ENCODE measurements at regions not wholly inside any gene's neighbourhood (a gene's known extent, or its start where the extent isn't known, plus 50 kb on each side); places are given as distances from the start of the nearest gene placed in this dataset.

- dilution Hi-C loops (cut with MboI; ENCODE audit: extremely low pct_ligation_motif_present, low sequenced_read_pairs) = no loop called here
- Histone ChIP-seq H2AFZ (ENCODE audit: low read depth, low read length) (no peak overlapping the region), H3K4me3 (replicated peaks in 1 of 3; ENCODE audit: insufficient read depth in 1 of 3, low read depth in 1 of 3, low read length in 3 of 3) (no peak overlapping the region), H3K4me2 (ENCODE audit: insufficient read depth, low read length) (no peak overlapping the region), H3K9ac (replicated peaks; ENCODE audit: extremely low read depth, insufficient read depth, low read length) (no peak overlapping the region), H3K9me3 (replicated peaks; ENCODE audit: control insufficient read depth, insufficient read depth, low read length) (peaks cover 2% of the 10 kb centered on the region), H3K27ac (ENCODE audit: insufficient read depth, low read depth, low read length) (no peak overlapping the region), H3K36me3 (ENCODE audit: control insufficient read depth in 2 of 2, extremely low read depth in 1 of 2, insufficient read depth in 2 of 2, low read length in 2 of 2) (no peaks in the 10 kb centered on the region), H3K9me1 (replicated peaks; ENCODE audit: control insufficient read depth, extremely low read depth, insufficient read depth, low read length) (no peaks in the 10 kb centered on the region), H3K79me2 (ENCODE audit: control insufficient read depth, insufficient read depth, low read length) (no peaks in the 10 kb centered on the region), H4K20me1 (replicated peaks; ENCODE audit: control insufficient read depth, extremely low read depth, insufficient read depth, low read length) (no peaks in the 10 kb centered on the region), H3K4me1 (ENCODE audit: control insufficient read depth, extremely low read depth, insufficient read depth, low read length) (no peaks in the 10 kb centered on the region), H3K27me3 (ENCODE audit: control insufficient read depth in 2 of 2, insufficient read depth in 2 of 2, low read length in 2 of 2) (no peaks in the 10 kb centered on the region)
- FAIRE-seq (no peak), DNase-seq (ENCODE audit: low read depth, low spot score) (no peak)
- POLR2A ChIA-PET = no interaction called here
- TF ChIP-seq POLR2A (IDR thresholded peaks at IDR 0.05; ENCODE audit: low read depth, low read length) = no peak
- no peak for TF ChIP-seq EZH2 (IDR thresholded peaks at IDR 0.05; ENCODE audit: borderline replicate concordance, low read depth, low read length, severe bottlenecking)
- TF ChIP-seq, protein P1, sequence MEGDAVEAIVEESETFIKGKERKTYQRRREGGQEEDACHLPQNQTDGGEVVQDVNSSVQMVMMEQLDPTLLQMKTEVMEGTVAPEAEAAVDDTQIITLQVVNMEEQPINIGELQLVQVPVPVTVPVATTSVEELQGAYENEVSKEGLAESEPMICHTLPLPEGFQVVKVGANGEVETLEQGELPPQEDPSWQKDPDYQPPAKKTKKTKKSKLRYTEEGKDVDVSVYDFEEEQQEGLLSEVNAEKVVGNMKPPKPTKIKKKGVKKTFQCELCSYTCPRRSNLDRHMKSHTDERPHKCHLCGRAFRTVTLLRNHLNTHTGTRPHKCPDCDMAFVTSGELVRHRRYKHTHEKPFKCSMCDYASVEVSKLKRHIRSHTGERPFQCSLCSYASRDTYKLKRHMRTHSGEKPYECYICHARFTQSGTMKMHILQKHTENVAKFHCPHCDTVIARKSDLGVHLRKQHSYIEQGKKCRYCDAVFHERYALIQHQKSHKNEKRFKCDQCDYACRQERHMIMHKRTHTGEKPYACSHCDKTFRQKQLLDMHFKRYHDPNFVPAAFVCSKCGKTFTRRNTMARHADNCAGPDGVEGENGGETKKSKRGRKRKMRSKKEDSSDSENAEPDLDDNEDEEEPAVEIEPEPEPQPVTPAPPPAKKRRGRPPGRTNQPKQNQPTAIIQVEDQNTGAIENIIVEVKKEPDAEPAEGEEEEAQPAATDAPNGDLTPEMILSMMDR (IDR thresholded peaks at IDR 0.05; ENCODE audit: extremely low read depth in 1 of 2, insufficient read depth in 1 of 2, low read depth in 1 of 2, low read length in 2 of 2) = no peak
- intact Hi-C loops (cut with micrococcal nuclease) = no loop called here
- no TSS peak for BruUV-seq (replicated peaks)
- CTCF ChIA-PET = no interaction called here
Observed at GRCh38 chr12:34376133-34376799, 354.0 kb downstream of the ALG10 start.

DNA sequence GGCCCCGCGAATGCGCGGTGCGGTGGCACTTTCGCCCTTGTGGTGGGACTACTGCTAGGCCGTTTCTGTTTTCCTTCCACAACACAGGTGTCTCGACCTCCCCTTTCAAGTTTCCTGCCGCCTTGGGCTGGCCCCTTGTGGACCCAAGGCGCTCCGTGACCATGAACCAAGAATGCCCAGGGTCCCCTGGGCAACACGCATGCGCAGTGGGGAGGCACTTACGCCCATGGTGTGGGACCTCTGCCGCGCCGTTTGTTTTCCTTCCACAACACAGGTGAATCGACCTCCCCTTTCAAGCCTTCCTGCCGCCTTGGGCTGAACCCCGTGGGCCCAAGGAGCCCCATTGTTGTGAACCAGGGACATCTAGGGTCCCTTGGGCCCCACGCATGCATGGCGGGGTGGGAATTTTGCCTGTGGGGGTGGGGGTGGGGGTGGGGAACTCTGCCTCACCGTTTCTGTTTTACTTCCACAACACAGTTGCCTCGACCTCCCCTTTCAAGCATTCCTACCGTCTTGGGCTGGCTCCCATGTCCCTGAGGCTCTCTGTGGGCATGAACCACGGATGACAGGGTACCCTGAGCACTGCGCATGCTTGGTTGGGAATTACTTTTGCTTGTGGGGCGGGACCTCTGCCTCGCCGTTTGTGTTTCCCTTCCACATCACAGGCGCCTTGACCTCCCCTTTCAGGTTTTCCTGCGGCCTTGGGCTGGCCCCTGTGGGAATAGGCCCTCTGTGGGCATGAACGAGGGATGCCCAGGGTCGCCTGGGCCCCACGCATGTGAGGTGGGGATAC lies 355.1 kb downstream of the ALG10 start:
- H3K79me2 ChIP-seq (ENCODE audit: control insufficient read depth, insufficient read depth, low read length) = no peaks in the 10 kb centered on the region
- CTCF ChIA-PET = no interaction called here
- no peak overlapping the region for H3K27ac ChIP-seq (ENCODE audit: insufficient read depth, low read depth, low read length)
- POLR2A ChIA-PET = no interaction called here
- dilution Hi-C loops (cut with MboI; ENCODE audit: extremely low pct_ligation_motif_present, low sequenced_read_pairs) (no loop called here), intact Hi-C loops (cut with micrococcal nuclease) (no loop called here)
- no peak overlapping the region for H2AFZ ChIP-seq (ENCODE audit: low read depth, low read length)
- BruUV-seq (replicated peaks) = no TSS peak
- H3K9ac ChIP-seq (replicated peaks; ENCODE audit: extremely low read depth, insufficient read depth, low read length) = no peak overlapping the region
- H4K20me1 ChIP-seq (replicated peaks; ENCODE audit: control insufficient read depth, extremely low read depth, insufficient read depth, low read length) = no peaks in the 10 kb centered on the region
- H3K9me1 ChIP-seq (replicated peaks; ENCODE audit: control insufficient read depth, extremely low read depth, insufficient read depth, low read length) = no peaks in the 10 kb centered on the region
- no peak overlapping the region for H3K4me2 ChIP-seq (ENCODE audit: insufficient read depth, low read length)
- H3K36me3 ChIP-seq (ENCODE audit: control insufficient read depth in 2 of 2, extremely low read depth in 1 of 2, insufficient read depth in 2 of 2, low read length in 2 of 2) = no peaks in the 10 kb centered on the region
- no peaks in the 10 kb centered on the region for H3K4me1 ChIP-seq (ENCODE audit: control insufficient read depth, extremely low read depth, insufficient read depth, low read length)
- no peak overlapping the region for H3K4me3 ChIP-seq (replicated peaks in 1 of 3; ENCODE audit: insufficient read depth in 1 of 3, low read depth in 1 of 3, low read length in 3 of 3)
- H3K27me3 ChIP-seq (ENCODE audit: control insufficient read depth in 2 of 2, insufficient read depth in 2 of 2, low read length in 2 of 2) = no peaks in the 10 kb centered on the region
- no peak for FAIRE-seq
- no peaks in the 10 kb centered on the region for H3K9me3 ChIP-seq (replicated peaks; ENCODE audit: control insufficient read depth, insufficient read depth, low read length)
- no peak for DNase-seq (ENCODE audit: low read depth, low spot score)
- TF ChIP-seq JUN (IDR thresholded peaks at IDR 0.05; ENCODE audit: borderline replicate concordance, insufficient read depth, insufficient read length, low read depth) (no peak), FOS (IDR thresholded peaks at IDR 0.05; ENCODE audit: borderline replicate concordance, insufficient read depth, low read length) (no peak), MYC (IDR thresholded peaks at IDR 0.05; ENCODE audit: low read depth, low read length) (no peak), POLR2A (IDR thresholded peaks at IDR 0.05; ENCODE audit: low read depth, low read length) (no peak), POLR2AphosphoS5 (IDR thresholded peaks at IDR 0.05; ENCODE audit: insufficient read depth, low read depth, low read length) (no peak), MAX (IDR thresholded peaks at IDR 0.05; ENCODE audit: insufficient read depth, insufficient read length) (no peak), EZH2 (IDR thresholded peaks at IDR 0.05; ENCODE audit: borderline replicate concordance, low read depth, low read length, severe bottlenecking) (no peak), GATA2 (IDR thresholded peaks at IDR 0.05; ENCODE audit: insufficient read depth, insufficient read length, low read depth, low read length) (no peak)
- TF ChIP-seq, protein P1 (IDR thresholded peaks at IDR 0.05; ENCODE audit: extremely low read depth in 1 of 2, insufficient read depth in 1 of 2, low read depth in 1 of 2, low read length in 2 of 2) = no peak
